ENCODE measurements at regions not wholly inside any gene's neighbourhood (a gene's known extent, or its start where the extent isn't known, plus 50 kb on each side); places are given as distances from the start of the nearest gene placed in this dataset.

DNA sequence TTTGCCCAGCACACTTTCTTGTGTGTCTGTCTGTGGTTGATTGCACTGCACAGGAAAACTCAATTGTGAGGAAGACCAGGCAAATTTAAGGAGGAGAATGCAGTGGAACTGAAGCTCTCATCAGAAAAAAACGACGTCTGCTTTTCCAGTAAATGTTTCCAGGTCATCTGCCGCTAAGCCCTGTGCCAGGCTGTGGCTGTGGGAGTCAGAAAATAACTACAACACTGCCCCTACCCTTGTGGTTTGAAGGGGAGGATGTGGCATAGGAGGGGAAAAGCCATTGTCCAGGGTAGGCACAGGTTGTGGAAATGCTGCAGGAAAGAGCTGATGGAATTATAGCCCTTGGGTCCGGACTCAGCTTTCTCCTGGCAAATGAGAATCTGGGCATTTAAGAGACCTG is 259.7 kb upstream of the TMEM132C start:
- TF ChIP-seq, protein P1, sequence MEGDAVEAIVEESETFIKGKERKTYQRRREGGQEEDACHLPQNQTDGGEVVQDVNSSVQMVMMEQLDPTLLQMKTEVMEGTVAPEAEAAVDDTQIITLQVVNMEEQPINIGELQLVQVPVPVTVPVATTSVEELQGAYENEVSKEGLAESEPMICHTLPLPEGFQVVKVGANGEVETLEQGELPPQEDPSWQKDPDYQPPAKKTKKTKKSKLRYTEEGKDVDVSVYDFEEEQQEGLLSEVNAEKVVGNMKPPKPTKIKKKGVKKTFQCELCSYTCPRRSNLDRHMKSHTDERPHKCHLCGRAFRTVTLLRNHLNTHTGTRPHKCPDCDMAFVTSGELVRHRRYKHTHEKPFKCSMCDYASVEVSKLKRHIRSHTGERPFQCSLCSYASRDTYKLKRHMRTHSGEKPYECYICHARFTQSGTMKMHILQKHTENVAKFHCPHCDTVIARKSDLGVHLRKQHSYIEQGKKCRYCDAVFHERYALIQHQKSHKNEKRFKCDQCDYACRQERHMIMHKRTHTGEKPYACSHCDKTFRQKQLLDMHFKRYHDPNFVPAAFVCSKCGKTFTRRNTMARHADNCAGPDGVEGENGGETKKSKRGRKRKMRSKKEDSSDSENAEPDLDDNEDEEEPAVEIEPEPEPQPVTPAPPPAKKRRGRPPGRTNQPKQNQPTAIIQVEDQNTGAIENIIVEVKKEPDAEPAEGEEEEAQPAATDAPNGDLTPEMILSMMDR (IDR thresholded peaks at IDR 0.05; ENCODE audit: insufficient read depth, low read length, poor library complexity, severe bottlenecking) = no peak
- no peak for TF ChIP-seq EZH2phosphoT487 (conservative IDR thresholded peaks at IDR 0.05; ENCODE audit: low read length)
